ENCODE measurements at regions not wholly inside any gene's neighbourhood (a gene's known extent, or its start where the extent isn't known, plus 50 kb on each side); places are given as distances from the start of the nearest gene placed in this dataset.

GRCh38 chr5:161630948-161631347 is 54.6 kb upstream of the GABRA6 start:
- Histone ChIP-seq H4K20me1 (replicated peaks; ENCODE audit: insufficient read depth) (no peaks in the 10 kb centered on the region), H3F3A (replicated peaks; ENCODE audit: low read depth) (no peaks in the 10 kb centered on the region), H3K4me3 (no peak overlapping the region), H3K27me3 (ENCODE audit: insufficient read depth) (no peaks in the 10 kb centered on the region), H3K9me2 (ENCODE audit: insufficient read depth) (no peaks in the 10 kb centered on the region), H3K79me2 (replicated peaks; ENCODE audit: insufficient read depth) (no peaks in the 10 kb centered on the region), H3K36me3 (ENCODE audit: insufficient read depth) (no peaks in the 10 kb centered on the region), H3K4me2 (no peak overlapping the region), H2AFZ (no peak overlapping the region), H3K4me1 (ENCODE audit: insufficient read depth) (no peaks in the 10 kb centered on the region), H3K27ac (ENCODE audit: low read depth) (no peak overlapping the region)
- TF ChIP-seq JUNB (IDR thresholded peaks at IDR 0.05; ENCODE audit: unreplicated experiment) (no peak), CTCF (conservative IDR thresholded peaks at IDR 0.05; ENCODE audit: low read depth in 2 of 2) (no peak), POLR2AphosphoS5 (IDR thresholded peaks at IDR 0.05; ENCODE audit: low read depth) (no peak), EZH2 (IDR thresholded peaks at IDR 0.05; ENCODE audit: low read depth, unreplicated experiment) (no peak), REST (IDR thresholded peaks at IDR 0.05; ENCODE audit: unreplicated experiment) (no peak), ZNF114 (CRISPR knock-in tag; IDR thresholded peaks at IDR 0.05) (no peak), STAT1 (IDR thresholded peaks at IDR 0.05; ENCODE audit: unreplicated experiment) (no peak), ZNF462 (CRISPR knock-in tag; IDR thresholded peaks at IDR 0.05) (no peak), EZH2phosphoT487 (IDR thresholded peaks at IDR 0.05; ENCODE audit: unreplicated experiment) (no peak), ETS1 (IDR thresholded peaks at IDR 0.05) (no peak), ZNF331 (CRISPR knock-in tag; IDR thresholded peaks at IDR 0.05; ENCODE audit: low read depth) (no peak), CREB1 (CRISPR knock-in tag; IDR thresholded peaks at IDR 0.05; ENCODE audit: low read depth) (no peak), NANOG (IDR thresholded peaks at IDR 0.05; ENCODE audit: borderline replicate concordance) (no peak)
- Mint-ChIP-seq H3K9me3 (peaks cover 2% of the 10 kb centered on the region; the same call in 2 of the 3 replicates), H3K27me3 (ENCODE audit: insufficient read depth, low read depth, poor library complexity) (peaks cover 4% of the 10 kb centered on the region), H3K36me3 (ENCODE audit: low read depth) (no peaks in the 10 kb centered on the region), H3K4me1 (no peaks in the 10 kb centered on the region), H3K4me3 (no peak overlapping the region), H3K27ac (no peak overlapping the region)
- no peak for ATAC-seq
- DNase-seq (ENCODE audit: low spot score) = no peak

Measured in GM23338 (cell line).